ENCODE measurements at regions not wholly inside any gene's neighbourhood (a gene's known extent, or its start where the extent isn't known, plus 50 kb on each side); places are given as distances from the start of the nearest gene placed in this dataset.
A peak's percentile ranks its signal among the peaks of the same experiment; 100 is the strongest.

DNA sequence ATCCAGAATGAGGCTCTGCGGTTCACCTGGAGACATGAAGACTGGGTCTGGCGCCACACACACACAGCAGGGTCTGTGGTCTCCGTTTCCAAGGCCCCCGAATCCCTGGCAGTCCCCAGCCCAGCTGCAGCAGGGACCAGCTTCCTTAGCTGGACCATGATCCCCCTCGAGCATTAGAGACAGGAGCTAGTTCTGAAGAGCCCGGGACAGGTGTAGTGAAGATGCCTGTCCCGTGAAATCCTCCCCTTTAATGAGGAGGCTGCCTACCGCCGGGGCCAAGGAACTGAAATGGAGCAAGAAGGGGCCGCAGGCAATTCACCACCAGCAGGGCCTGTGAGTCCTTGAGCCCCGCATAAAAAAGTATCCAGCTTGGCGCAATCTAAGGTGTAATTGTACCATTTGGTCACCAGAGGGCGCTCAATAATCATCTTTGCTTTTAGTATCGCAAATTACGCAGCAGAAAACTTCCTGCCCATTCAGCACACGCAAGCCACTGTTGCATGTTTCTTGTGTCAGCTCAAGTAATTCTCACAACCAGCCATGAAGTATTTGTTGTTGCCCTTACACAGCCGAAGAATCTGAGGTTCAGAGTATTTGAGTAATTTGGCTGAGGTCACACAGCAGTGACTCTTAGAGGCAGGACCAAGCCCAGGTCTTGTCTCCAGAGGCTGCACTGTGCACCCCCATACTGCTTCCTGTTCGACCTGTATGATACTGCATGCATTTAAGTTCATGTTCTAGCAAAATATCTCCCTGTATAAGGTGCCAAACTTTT is 54.3 kb upstream of the PPP2R5C start:
- peak in 7 of 14 donors; percentile 9 to 48 (median 29) for DNase-seq

DNA sequence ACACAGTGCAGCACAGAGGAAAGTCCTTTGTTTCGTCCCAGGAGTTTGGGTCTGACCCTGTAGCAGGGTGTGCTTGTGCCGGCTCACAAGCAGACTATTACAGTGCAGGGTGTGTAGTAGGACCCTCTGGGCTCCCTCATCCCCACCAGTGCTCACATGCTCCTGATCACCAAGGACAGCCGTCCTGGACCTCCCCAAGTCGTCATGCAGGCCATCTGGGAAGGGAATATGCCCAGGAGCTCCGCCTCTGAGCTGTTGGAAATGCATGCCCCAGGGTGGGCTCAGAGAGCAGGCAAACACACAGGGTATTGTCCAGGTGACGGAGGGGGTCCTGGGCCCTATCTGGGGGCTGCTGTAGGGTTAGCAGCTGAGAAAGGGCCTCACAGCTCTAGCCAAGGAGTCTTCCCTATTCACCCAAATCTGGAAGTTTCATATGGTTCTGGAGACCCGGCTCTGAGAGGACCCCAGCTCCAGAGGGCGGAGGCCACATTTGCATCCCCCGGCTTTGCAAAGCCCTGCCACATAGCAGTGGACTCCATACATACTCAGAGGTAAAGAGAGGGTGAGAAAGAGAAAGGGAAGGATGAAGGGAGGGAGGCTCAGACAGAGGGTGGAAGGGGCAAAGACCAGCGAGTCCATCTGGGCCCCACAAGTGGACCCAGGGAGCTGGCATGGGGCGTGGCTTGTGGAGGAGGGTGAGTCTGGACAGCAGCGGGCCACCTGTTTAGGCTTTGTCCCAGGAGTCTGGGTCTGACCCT is 53.5 kb upstream of the PPP2R5C start:
- no peak for DNase-seq

DNA sequence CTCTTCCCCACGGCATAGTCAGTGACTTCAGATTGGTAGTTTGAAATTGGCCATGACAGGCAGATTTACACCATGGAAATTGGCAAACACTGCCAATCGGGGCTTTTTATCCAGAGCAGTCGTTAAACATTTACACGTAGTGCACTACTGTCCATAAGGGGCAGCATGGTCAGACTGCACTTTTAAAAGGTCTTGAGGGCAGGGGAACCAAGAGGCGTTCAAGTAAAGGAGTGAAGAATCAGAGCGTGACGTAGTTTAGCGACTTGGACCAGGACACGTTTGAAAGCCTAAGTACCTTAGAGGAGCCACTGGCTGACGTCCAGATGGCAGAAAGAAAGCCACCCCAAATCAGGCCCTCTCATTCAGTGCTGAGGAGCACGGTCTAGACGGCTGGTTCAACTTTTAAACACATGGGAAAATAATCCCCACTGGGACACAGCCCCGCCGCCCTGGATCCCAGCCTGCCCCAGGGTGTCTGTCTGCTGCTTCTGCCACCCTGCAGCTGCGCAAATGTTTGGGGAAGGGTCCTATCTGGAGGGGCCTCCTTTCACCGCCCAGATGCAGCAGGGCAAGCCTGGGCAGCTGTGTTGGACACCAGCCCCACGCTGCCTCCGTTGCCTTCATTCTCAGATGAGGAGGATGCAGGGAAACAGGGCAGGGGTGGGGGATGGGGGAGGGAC is 52.5 kb upstream of the PPP2R5C start:
- DNase-seq: no peak

DNA sequence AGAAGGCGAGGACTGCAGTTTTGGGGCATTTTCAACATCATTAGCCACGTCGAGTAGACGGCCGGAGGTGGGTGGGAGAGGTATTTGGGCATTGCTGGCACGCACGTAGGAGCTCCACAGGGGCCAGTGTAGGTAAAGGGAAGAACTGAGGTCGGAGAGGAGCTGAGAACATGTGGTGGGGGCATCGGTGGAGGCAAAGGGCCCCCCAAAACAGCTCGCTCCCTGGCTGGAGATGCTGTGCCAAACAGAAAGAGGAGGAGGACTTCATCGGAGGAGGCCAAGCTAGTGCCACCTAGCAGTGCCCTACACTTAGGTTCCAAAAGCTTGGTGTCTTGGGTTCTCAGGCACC is 52.0 kb upstream of the PPP2R5C start:
- DNase-seq: no peak

DNA sequence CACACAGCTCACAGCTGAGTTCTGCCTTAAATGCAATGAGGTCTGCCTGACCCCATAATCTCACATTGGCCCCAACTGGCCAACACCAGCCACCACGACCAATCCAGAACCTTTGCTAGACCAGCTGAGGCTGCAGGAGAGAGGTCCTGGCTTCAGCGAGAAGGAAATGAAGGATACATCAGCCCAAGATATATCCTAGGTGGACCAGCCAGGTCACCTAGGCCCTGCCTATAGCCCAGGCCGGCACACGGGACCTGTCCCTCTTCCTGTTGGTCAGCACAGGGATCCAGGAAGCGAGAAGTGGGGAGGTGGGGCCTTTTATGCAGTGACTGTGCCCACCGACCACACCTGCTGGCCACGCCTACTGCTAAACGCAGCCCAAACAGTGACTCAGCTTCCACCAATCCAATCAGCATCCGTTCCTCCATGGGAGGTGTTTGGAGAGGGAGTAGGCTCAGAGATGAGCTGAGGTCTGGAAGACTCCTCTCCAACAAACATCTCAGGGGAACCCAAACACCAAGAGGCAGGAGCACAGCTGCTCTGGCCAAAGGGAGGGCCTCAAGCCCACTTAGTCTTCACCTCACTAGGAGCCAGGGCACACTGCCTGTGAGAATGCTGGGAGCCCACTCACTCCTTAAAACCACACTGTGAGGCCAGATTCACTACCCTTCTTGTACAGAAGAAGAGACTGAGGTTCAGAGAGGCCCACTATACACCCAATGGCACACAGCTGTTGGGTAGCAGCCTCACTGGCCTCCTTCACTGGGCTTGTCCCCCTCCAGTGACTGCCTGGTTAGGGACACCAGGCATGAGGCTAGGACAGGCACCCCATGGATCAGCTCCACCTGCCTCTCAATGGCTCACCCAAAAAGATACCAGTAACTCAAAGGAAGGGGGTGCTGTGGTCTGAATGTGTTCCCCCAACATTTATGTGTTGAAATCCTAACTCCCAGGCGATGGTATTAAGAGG is 51.3 kb upstream of the PPP2R5C start:
- DNase-seq: no peak

DNA sequence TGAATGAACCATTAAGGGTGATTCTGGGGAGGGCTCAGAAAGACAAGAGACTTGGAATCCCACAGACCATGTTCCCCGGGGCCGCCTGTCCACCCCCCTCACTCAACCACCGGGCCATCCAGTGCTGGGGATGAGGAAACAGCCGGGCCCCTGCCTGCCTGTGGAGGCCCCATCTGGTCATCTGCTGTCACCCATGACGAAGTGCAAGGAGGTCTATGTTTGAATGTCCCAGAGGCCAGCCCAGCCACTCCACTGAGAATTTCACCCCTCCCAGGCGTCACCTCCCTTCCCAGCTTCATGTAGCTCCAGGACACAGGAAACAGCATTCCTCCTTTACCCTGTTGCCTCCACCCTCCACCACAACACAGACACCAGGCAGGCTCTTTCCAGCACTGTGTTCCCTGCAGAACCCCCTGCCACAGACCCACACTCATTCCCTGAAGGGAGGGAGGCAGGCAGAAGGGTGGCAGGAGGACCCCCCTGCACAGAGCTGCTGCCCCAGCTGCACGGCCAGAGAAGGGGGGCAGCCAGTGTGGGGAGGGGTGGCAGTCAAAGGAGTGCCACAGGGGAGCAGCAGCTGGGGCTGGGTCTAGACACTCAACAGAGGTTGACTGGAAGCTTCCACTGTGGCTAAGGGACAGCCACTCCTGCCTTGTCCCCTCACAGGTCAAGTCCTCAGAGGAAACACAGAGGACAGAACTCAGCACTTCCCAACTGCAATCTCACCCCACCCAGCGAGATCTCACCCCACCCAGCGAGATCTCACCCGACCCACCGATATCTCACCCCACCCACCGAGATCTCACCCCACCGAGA is 50.3 kb upstream of the PPP2R5C start:
- no peak for DNase-seq
